GM12891 (cell line): ENCODE measurements at regions not wholly inside any gene's neighbourhood (a gene's known extent, or its start where the extent isn't known, plus 50 kb on each side); places are given as distances from the start of the nearest gene placed in this dataset.

Source experiments
- DNase-seq: peaks from one replicate; pipeline ENCODE4 v3.0.0; 2011; ENCODE audit warnings: low spot score; ENCODE audit not compliant: insufficient read length
- FAIRE-seq: peaks from 2 replicates; lab custom pipeline; 2011; peaks lifted over from hg19 to GRCh38; lab: Jason Lieb, UNC
- PAX5 ChIP-seq: IDR thresholded peaks from 2 replicates; pipeline ENCODE4 v1.6.1; 2011; ENCODE audit warnings: low read length, moderate library complexity, mild to moderate bottlenecking; ENCODE audit not compliant: insufficient read depth, severe bottlenecking
- POLR2A ChIP-seq: IDR thresholded peaks from 2 replicates; pipeline ENCODE4 v1.6.1; 2011; ENCODE audit warnings: low read depth, low read length, control low read depth
- POLR2AphosphoS5 ChIP-seq: IDR thresholded peaks from 2 replicates; pipeline ENCODE4 v1.6.1; 2011; ENCODE audit warnings: low read depth, low read length, control low read depth
- POU2F2 ChIP-seq: IDR thresholded peaks from 2 replicates; pipeline ENCODE4 v1.6.1; 2011; ENCODE audit warnings: low read depth, mild to moderate bottlenecking, control low read depth, low read length, moderate library complexity
- SPI1 ChIP-seq: IDR thresholded peaks from 2 replicates; pipeline ENCODE4 v1.6.1; 2011; ENCODE audit warnings: low read depth, low read length, control low read depth
- TAF1 ChIP-seq: IDR thresholded peaks from 2 replicates; pipeline ENCODE4 v1.6.1; 2011; ENCODE audit warnings: low read depth, low read length, control low read depth

DNA sequence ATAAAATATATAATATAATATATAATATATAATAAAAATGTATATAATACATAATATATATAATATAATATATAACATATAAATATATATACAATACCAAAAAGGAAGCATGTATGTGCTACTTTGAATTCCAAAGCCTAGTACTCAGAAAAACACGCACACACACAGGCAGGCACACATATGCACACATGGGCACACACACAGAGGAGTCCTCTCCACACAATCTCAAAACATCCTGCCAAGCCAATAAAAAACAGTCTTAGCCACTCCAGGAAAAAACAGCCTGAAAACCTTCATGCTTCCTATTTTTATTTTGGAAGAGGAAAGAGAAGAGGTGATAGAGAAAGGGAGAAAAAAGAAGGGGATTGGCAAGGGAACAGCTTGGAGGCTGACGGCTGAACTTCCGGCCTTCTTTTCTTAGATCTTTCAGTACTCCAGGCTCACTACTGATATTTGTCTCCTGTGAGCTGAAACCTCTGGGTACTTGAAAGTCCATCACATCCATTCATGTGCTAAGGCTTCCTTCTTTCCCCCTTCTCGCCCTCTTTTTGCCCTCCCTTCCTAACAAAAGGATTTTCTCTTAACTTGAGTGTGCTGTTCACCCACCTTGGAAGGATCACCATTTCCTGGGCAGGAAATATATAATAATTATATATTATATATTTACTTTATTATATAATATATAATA is 394.2 kb downstream of the NUAK1 start:
- TF ChIP-seq SPI1 (no peak), TAF1 (no peak)
- DNase-seq (no peak), FAIRE-seq (no peak)

DNA sequence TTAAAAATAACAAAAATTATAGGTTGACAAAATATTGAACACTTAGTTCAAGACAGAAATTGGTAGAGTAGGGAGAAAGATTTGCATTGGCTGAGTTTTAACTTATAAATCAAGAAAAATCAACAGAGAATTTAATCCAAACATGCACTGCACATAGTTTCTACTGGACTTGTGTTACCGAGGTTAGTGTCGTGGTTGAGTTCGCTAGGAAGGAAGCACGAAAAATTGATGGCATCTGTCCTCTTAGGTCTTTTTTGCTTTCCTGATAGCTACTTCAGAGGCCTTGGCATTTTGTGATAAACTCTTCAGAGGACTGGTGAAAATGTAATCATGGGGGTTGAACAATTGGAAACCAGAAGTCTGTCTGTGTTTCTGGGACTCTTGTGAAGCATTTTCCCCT is 392.9 kb downstream of the NUAK1 start:
- FAIRE-seq (no peak), DNase-seq (no peak)
- TF ChIP-seq TAF1 = no peak
- no peak for TF ChIP-seq POU2F2
- no peak for TF ChIP-seq POLR2A
- TF ChIP-seq POLR2AphosphoS5 = no peak
- TF ChIP-seq PAX5 = no peak
- TF ChIP-seq SPI1 = no peak

DNA sequence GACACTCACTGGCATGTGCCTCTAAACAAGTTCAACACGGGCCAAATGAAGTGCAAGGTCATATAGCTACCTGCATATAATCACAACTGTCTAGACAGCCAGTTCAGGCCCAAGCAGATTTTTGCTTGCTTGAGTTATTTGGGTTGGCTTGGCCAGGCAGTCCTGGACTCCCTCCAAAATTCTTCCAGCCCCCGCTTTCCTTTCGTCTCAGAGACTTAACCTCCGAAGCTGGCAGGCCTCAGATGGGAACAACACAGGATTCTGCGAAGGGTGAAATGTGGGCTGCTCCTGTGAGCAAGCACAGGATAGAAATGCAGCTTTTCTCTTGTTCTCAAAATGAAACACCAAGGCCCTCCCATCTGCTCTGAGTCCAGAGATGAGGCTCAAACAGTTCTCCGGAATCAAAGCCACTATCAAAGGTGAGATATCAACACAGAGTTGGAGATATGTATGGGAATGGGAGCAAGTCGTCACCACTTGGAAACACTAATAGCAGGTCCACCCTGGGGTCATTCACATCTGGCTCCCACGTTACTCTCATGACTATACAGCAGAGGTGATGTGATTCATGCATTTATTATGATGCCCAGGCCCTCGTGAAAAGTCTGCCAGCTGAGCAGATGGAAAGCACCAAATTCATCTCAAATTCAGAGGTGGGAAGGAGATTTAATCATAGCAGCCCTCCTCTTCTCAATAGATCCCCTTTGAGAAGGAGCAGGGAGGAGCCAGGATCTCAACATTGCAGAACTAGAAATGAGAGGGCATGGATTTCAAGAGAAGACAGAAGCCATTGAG is 389.8 kb downstream of the NUAK1 start:
- no peak for TF ChIP-seq TAF1
- DNase-seq (no peak), FAIRE-seq (no peak)

DNA sequence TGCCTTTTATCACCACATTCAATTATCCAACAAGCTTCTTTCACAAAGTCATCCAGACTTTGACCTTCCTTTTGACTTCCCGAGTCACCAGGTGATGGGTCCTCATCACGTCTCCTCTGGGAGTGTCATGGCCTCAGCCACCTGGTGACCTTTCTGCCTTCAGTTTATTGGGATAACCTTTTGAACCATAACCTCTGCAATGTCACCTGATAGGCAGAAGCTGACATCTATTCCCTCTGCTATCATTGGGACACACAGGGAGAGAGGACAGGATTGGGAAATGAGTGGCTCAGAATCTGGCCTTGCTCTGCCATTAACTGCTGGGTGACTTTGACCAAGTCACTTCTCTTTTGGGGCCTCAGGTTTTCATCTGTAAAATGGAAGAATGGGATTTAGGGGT is 388.7 kb downstream of the NUAK1 start:
- DNase-seq = no peak
- no peak for TF ChIP-seq SPI1
- TF ChIP-seq POU2F2 = no peak
- no peak for TF ChIP-seq POLR2A
- TF ChIP-seq PAX5 = no peak
- TF ChIP-seq POLR2AphosphoS5 = no peak
- no peak for TF ChIP-seq TAF1
- no peak for FAIRE-seq

DNA sequence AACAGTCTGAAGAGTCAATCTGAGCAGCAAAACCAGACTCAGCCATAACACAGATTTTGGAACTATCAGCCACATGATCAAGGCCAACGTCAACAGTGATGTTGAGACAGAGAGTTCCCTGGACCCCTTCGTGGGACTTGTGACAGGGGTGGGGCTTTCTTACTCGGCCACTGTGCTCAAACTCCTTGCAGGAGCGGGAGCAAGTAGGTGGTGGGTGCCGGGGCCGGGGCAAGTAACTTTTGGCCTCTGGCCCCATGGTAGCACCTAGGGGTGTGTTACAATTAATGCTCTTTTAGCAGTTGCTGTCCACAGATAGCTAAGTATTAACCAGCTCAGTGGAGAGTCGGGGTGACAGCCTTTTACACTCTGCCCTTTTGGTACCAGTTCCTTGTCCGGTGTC is 384.4 kb downstream of the NUAK1 start:
- FAIRE-seq = no peak
- TF ChIP-seq POLR2A (no peak), POLR2AphosphoS5 (no peak), PAX5 (no peak), POU2F2 (no peak), SPI1 (no peak), TAF1 (no peak)
- DNase-seq = no peak

DNA sequence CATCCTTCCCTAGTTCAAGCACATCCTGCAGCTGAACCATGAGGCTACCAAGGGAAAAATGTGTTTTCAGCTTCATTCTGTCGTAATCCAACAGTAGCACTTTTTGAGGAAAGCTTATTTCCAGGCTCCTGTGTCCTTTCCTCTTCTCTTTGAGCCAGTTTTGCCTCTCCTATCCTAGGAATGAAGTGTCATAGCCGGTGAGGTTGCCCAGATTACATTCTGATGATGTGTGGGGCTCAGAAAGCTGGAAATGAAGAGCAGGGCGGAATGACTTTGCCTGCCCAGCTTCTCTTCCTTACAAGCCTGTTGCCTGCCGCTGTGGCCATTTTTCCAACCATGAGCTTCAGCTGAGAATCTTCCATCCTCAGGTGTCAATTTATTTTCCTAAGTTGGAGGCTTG is 381.8 kb downstream of the NUAK1 start:
- DNase-seq = no peak
- no peak for FAIRE-seq
- TF ChIP-seq POLR2AphosphoS5 (no peak), TAF1 (no peak), SPI1 (no peak), POLR2A (no peak), POU2F2 (no peak), PAX5 (no peak)

DNA sequence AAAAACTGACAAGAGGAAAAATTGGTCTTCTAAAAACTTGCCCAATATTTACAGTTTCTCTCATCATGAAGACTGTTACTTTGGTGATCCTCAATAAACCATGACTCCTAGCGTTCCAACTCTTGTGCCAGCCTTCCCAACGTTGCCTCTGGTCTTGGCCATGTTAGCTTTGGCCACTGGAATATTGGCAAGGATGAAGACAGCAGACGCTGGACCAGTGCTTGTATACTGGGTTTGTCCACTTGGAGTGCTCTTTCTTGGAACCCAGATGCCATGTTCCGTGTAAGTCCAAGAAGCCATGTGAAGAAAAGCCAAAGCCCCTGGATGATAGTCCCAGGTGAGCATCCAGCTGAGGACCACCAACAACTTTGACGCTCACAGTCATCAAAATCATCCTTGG is 379.6 kb downstream of the NUAK1 start:
- DNase-seq (no peak), FAIRE-seq (no peak)
- TF ChIP-seq TAF1 (no peak), POLR2A (no peak), SPI1 (no peak)

DNA sequence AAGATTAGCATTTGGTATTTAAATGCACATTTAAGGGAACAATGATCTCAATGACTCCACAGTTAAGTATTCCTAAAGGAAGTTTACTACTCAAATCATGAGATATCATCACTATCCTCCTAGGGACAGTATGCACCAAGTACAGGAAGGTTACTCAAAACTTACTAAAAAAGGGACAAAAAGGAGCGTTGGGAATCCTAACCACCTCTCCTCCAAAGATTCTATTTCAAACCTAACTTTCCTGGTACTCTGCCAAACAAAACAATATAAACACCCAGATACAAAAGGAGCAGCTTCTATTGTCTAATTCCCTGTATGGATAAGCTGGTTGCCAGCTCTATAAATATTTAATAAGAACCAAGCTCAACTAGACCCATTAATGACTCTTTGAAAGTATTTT is 377.7 kb downstream of the NUAK1 start:
- FAIRE-seq (no peak), DNase-seq (no peak)
- TF ChIP-seq POU2F2 = no peak
- TF ChIP-seq POLR2AphosphoS5 = no peak
- no peak for TF ChIP-seq POLR2A
- no peak for TF ChIP-seq TAF1
- TF ChIP-seq PAX5 = no peak
- no peak for TF ChIP-seq SPI1

DNA sequence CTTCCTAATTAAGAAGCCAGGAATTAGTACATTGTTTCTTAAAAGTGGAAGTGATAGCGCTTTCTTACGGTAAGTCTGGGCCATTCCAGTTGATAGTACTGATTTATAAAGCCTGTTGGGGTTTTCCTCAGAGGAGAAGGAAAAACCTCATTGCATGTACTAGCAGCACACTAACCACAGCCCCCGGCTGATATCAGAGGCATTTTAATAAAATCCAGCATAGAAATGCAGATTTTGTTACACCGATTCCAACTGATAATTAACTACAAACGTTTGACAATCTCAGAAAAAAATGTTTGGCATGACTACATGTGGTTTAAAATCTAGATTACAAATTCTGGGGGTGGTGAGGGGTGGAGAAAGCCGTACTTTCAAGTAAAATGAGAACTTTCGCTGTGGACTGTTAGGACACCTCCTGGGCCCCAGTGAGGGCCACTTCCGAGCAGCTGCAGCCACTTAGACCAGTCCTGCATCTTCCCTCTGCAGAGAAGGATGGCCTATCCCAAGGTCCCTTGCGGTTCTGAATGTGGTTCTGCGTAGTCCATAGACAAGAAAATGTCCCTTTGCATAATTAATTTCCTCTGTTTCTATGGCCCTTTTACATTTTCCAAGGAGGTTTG is 374.4 kb downstream of the NUAK1 start:
- TF ChIP-seq POLR2A = no peak
- no peak for TF ChIP-seq SPI1
- no peak for TF ChIP-seq PAX5
- TF ChIP-seq POLR2AphosphoS5 = no peak
- TF ChIP-seq POU2F2 = no peak
- TF ChIP-seq TAF1 = no peak
- FAIRE-seq (no peak), DNase-seq (no peak)
